ENCODE measurements at regions not wholly inside any gene's neighbourhood (a gene's known extent, or its start where the extent isn't known, plus 50 kb on each side); places are given as distances from the start of the nearest gene placed in this dataset.

DNA sequence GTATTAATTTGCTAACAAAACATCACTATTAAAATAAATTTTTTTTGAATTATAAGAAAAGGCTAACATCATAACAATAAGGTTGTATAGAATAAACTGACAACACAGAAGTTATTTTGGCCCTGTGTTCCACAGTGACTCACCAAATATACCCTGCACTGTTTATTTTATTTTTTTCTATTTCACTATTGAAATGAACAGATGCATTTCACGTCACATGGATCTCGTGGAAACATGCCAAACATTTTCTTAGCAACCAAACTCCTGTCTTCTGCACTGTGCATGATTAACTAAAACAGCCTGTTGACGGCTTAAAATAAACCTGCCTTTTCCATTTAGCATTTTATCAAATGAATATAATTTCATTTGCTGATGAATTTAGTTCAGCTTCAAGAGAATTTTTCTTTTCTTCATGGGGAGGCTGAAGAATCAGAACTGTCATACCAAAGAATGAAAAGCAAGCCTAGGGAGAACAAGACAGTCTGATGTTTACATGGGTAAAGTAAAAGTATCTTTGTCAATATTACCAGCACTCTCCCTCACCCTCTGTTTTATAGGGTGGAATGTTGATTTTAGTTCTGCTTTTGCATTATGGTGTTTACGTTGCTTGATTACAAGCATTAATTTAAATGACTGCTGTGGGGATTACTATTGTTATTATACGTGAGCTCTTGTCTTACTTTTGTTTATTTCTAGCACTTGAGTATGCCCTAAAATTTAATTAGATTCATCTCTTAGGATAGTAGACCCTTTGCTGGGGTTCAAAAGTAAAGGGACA is 115.3 kb downstream of the LCA5 start:
- TF ChIP-seq POLR2A (IDR thresholded peaks at IDR 0.05) (no peak), POLR2AphosphoS5 (IDR thresholded peaks at IDR 0.05) (no peak)
- TF ChIP-seq, protein P1, sequence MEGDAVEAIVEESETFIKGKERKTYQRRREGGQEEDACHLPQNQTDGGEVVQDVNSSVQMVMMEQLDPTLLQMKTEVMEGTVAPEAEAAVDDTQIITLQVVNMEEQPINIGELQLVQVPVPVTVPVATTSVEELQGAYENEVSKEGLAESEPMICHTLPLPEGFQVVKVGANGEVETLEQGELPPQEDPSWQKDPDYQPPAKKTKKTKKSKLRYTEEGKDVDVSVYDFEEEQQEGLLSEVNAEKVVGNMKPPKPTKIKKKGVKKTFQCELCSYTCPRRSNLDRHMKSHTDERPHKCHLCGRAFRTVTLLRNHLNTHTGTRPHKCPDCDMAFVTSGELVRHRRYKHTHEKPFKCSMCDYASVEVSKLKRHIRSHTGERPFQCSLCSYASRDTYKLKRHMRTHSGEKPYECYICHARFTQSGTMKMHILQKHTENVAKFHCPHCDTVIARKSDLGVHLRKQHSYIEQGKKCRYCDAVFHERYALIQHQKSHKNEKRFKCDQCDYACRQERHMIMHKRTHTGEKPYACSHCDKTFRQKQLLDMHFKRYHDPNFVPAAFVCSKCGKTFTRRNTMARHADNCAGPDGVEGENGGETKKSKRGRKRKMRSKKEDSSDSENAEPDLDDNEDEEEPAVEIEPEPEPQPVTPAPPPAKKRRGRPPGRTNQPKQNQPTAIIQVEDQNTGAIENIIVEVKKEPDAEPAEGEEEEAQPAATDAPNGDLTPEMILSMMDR (IDR thresholded peaks at IDR 0.05): no peak

Data from gastroesophageal sphincter (tissue), 3 donors.